Breast epithelium (tissue), 4 donors: ENCODE measurements at regions not wholly inside any gene's neighbourhood (a gene's known extent, or its start where the extent isn't known, plus 50 kb on each side); places are given as distances from the start of the nearest gene placed in this dataset.

ENCODE experiments used
- DNase-seq, 2 donors: peaks; one replicate each; pipeline ENCODE4 v3.0.0-alpha.2; 2019; ENCODE audit warnings: low spot score in 2 of 2
- H3K27ac ChIP-seq, 2 donors: fragments of 200-600 bp; sonication (generic) in 1 of 2; one replicate each; pipeline ENCODE4 v1.5.1; 2016 to 2019; ENCODE audit warnings: mild to moderate bottlenecking in 1 of 2
- H3K27me3 ChIP-seq, 2 donors: fragments of 200-600 bp; sonication (generic) in 1 of 2; one replicate each; pipeline versions ENCODE4 v1.5.1 to v1.6.0; 2017 to 2019; ENCODE audit warnings: control low read depth in 1 of 2, mild to moderate bottlenecking in 1 of 2
- H3K36me3 ChIP-seq: fragments of 200-600 bp; one replicate; pipeline ENCODE4 v1.5.1; 2019
- H3K4me1 ChIP-seq, 2 donors: fragments of 200-600 bp; sonication (generic); one replicate each; pipeline ENCODE4 v1.5.1; 2016 to 2019; ENCODE audit warnings: control low read depth in 1 of 2
- H3K4me3 ChIP-seq, 3 donors: fragments of 200-600 bp; sonication (generic); 1 replicate in 2 of 3; 2 replicates in 1 of 3; pipeline ENCODE4 v1.5.1; 2016 to 2019; ENCODE audit warnings: mild to moderate bottlenecking in 3 of 3, moderate library complexity in 2 of 3
- H3K9me3 ChIP-seq, 2 donors: fragments of 200-600 bp; sonication (generic) in 1 of 2; one replicate each; pipeline ENCODE4 v1.5.1; 2016 to 2019; ENCODE audit warnings: control low read depth in 1 of 2
- POLR2A ChIP-seq: fragments of 450-650 bp; IDR thresholded peaks from one replicate; pipeline ENCODE4 v1.6.1; 2016; ENCODE audit warnings: antibody characterized with exemption, mild to moderate bottlenecking, moderate library complexity
- POLR2AphosphoS5 ChIP-seq, 3 donors: sonication (generic); formaldehyde crosslinking; IDR thresholded peaks; one replicate each; pipeline ENCODE4 v1.6.1; 2017; ENCODE audit warnings: antibody characterized with exemption in 3 of 3
- intact Hi-C: fragments of 100-400 bp; cut with DNase I; formaldehyde crosslinking; loops from one replicate; pipeline ENCODE4 v1.15.1; 2023; ENCODE audit warnings: low total_unique reads
- TF ChIP-seq, protein P1 (sequence below), 3 donors: fragments of 450-650 bp; IDR thresholded peaks; one replicate each; pipeline ENCODE4 v1.5.1; 2016 to 2017; ENCODE audit warnings: antibody characterized with exemption in 3 of 3, mild to moderate bottlenecking in 3 of 3, moderate library complexity in 3 of 3

DNA sequence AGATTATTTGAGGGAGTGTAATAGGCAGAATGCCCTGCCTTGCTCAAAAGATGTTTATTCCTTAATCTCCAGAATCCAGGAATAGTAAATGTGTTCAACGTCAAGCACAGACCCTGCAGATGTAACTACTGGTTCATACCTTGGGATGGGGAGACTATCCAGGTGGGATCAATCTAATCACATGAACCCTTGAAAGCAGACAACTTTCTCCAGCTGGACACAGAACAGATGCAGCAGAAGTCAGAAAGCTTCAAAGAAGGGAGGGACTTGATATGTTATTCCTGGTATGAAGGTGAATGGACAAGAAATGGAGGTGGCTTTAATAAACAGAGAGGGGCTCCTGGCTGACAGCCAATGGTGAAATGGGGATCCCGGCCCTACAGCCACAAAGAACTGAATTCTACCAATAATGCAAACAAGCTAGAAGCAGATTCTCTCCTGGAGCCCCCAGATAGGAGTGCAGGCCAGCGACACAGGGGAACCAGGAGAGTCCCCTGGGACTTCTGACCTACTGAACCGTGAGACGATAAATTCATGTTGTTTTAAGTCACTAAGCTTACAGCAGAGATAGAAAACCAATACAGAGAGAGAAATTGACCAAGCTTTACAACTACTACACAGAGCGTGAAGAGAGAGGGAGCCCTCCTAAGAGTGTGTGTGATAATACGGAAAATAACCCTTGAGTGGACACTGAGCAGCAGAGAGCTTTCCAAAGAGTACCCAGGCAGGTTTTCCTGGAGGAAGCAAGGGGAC, 133.5 kb upstream of the TMEM132C start:
- Histone ChIP-seq H3K4me1 (no peaks in the 10 kb centered on the region), H3K36me3 (no peaks in the 10 kb centered on the region), H3K4me3 (no peak overlapping the region), H3K27ac (no peak overlapping the region), H3K9me3 (no peaks in the 10 kb centered on the region), H3K27me3 (no peaks in the 10 kb centered on the region)
- intact Hi-C loops, result no loop called here
- TF ChIP-seq, protein P1, sequence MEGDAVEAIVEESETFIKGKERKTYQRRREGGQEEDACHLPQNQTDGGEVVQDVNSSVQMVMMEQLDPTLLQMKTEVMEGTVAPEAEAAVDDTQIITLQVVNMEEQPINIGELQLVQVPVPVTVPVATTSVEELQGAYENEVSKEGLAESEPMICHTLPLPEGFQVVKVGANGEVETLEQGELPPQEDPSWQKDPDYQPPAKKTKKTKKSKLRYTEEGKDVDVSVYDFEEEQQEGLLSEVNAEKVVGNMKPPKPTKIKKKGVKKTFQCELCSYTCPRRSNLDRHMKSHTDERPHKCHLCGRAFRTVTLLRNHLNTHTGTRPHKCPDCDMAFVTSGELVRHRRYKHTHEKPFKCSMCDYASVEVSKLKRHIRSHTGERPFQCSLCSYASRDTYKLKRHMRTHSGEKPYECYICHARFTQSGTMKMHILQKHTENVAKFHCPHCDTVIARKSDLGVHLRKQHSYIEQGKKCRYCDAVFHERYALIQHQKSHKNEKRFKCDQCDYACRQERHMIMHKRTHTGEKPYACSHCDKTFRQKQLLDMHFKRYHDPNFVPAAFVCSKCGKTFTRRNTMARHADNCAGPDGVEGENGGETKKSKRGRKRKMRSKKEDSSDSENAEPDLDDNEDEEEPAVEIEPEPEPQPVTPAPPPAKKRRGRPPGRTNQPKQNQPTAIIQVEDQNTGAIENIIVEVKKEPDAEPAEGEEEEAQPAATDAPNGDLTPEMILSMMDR (IDR thresholded peaks at IDR 0.05), result no peak
- TF ChIP-seq POLR2A (no peak), POLR2AphosphoS5 (IDR thresholded peaks at IDR 0.05) (no peak)
- DNase-seq, result no peak

DNA sequence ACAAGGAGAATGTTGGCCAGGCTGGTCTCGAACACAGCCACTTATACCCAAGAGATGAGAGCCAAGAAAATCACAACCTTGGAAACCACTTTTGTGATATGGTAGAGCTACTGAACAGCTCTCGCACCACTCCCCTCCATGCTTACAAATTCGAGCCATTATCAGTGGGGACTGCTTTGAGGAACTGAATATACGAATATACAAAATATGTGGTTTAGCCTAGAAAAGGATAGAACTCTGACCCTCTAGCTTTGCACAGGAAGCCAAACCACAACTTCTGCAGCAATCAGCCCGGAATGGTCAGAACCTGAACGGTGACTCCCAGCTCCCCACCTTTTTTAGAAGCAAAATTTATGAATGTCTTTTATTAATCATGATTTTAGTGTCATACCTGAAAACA, 129.8 kb upstream of the TMEM132C start:
- TF ChIP-seq, protein P1 (IDR thresholded peaks at IDR 0.05), result no peak
- TF ChIP-seq POLR2A, result no peak
- no peak for TF ChIP-seq POLR2AphosphoS5 (IDR thresholded peaks at IDR 0.05)
- DNase-seq, result no peak
- H3K9me3 ChIP-seq, result no peaks in the 10 kb centered on the region
- no peaks in the 10 kb centered on the region for H3K4me1 ChIP-seq
- H3K36me3 ChIP-seq, result no peaks in the 10 kb centered on the region
- intact Hi-C loops, result no loop called here
- no peak overlapping the region for H3K27ac ChIP-seq
- no peak overlapping the region for H3K4me3 ChIP-seq
- H3K27me3 ChIP-seq, result no peaks in the 10 kb centered on the region

DNA sequence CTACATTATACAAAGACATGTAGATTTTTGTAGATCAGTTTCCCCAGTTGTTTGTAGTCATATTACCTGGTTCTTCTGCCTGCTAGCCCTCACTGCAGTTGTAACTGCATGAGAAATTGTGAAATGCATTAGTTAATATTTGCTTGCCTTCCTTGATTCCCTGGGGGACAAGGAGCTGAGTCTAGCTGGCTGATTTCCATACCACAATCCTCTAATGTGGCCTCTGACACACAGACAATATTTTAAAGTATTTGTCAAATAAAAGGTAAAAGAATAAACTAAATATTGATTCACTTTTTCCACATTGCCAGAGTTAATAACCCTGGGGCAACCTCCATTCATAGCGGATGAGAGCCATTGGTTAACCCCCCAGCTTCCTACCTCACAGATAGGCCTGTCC, 128.8 kb upstream of the TMEM132C start:
- H3K4me3 ChIP-seq, result no peak overlapping the region
- intact Hi-C loops, result no loop called here
- TF ChIP-seq, protein P1 (IDR thresholded peaks at IDR 0.05), result no peak
- TF ChIP-seq POLR2A (no peak), POLR2AphosphoS5 (IDR thresholded peaks at IDR 0.05) (no peak)
- H3K4me1 ChIP-seq, result no peaks in the 10 kb centered on the region
- H3K9me3 ChIP-seq, result no peaks in the 10 kb centered on the region
- no peak for DNase-seq
- no peak overlapping the region for H3K27ac ChIP-seq
- no peaks in the 10 kb centered on the region for H3K36me3 ChIP-seq
- no peaks in the 10 kb centered on the region for H3K27me3 ChIP-seq

DNA sequence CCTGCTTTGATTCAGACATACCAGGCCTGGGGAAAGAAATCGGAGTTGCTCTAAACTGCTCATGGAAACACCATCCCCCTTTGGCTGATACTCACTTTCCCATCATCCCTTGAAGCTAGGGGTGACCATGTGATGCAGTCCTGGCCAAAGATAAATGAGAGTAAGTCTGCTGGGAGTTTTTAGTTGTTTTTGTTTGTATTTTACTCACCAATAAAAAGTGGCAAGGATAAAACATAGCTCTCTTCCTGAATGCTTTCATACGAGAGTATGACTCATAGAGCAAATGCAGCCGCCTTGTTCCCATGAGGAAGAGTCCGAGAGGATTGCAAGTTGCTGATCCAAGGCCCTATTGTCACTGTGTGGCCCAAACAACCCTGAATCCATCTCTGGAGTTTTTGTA, 126.4 kb upstream of the TMEM132C start:
- Histone ChIP-seq H3K27ac (no peak overlapping the region), H3K36me3 (no peaks in the 10 kb centered on the region), H3K4me1 (no peaks in the 10 kb centered on the region), H3K27me3 (peaks cover 0 to 3% of the 10 kb centered on the region in 2 donors), H3K9me3 (no peaks in the 10 kb centered on the region), H3K4me3 (no peak overlapping the region)
- no peak for DNase-seq
- intact Hi-C loops, result no loop called here
- no peak for TF ChIP-seq POLR2A
- no peak for TF ChIP-seq POLR2AphosphoS5 (IDR thresholded peaks at IDR 0.05)
- TF ChIP-seq, protein P1 (IDR thresholded peaks at IDR 0.05), result no peak

DNA sequence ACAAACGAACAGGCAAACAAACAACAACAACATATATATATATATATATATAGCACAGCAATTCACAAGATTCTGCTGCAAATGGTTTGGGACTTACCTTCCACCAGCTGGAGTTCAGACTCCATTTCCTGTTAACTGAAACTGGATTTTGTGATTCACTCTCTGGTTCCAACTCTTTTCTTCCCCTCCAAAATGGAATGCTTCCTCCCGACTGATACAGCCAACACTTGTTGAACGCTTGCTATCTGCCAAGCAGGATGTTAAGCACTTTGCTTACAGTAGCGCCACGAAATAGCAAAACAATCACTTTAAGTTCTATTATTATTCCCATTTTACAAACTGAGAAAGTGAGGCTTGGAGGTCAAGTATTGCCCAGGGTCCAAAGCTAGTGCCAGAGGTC, 116.0 kb upstream of the TMEM132C start:
- no peak overlapping the region for H3K27ac ChIP-seq
- DNase-seq, result no peak
- no peaks in the 10 kb centered on the region for H3K27me3 ChIP-seq
- H3K4me1 ChIP-seq, result no peaks in the 10 kb centered on the region
- H3K9me3 ChIP-seq, result peaks cover 0 to 5% of the 10 kb centered on the region in 2 donors
- intact Hi-C loops, result no loop called here
- TF ChIP-seq POLR2A (no peak), POLR2AphosphoS5 (IDR thresholded peaks at IDR 0.05) (no peak)
- TF ChIP-seq, protein P1 (IDR thresholded peaks at IDR 0.05), result no peak
- H3K36me3 ChIP-seq, result no peaks in the 10 kb centered on the region
- no peak overlapping the region for H3K4me3 ChIP-seq
